SK-N-SH treated with all-trans-retinoic acid at 6 μM for 48 hours (cell line): ENCODE measurements at regions not wholly inside any gene's neighbourhood (a gene's known extent, or its start where the extent isn't known, plus 50 kb on each side); places are given as distances from the start of the nearest gene placed in this dataset.

ENCODE experiments used
- ATAC-seq: fragments of 200-7000 bp; cut with Tn5 transposase; 3 replicates; pipeline ENCODE4 v1.9.1; 2020; ENCODE audit warnings: mild to moderate bottlenecking, moderate library complexity
- BACH2 ChIP-seq: fragments of 250-450 bp; sonication (Bioruptor Pico); IDR thresholded peaks from 2 replicates; pipeline ENCODE4 v1.9.0; 2021; ENCODE audit warnings: mild to moderate bottlenecking, borderline replicate concordance
- CSDC2 ChIP-seq: fragments of 250-450 bp; sonication (Bioruptor Pico); IDR thresholded peaks from 2 replicates; pipeline ENCODE4 v1.5.0; 2020; ENCODE audit warnings: mild to moderate bottlenecking, moderate library complexity
- ESRRG ChIP-seq: fragments of 250-450 bp; sonication (Bioruptor Pico); IDR thresholded peaks from 2 replicates; pipeline ENCODE4 v1.6.1; 2021; ENCODE audit warnings: mild to moderate bottlenecking
- GLIS3 ChIP-seq: fragments of 250-450 bp; sonication (Bioruptor Pico); IDR thresholded peaks from 2 replicates; pipeline ENCODE4 v1.5.0; 2020; ENCODE audit warnings: mild to moderate bottlenecking, moderate library complexity
- OSR1 ChIP-seq: fragments of 250-450 bp; sonication (Bioruptor Pico); IDR thresholded peaks from 2 replicates; pipeline ENCODE4 v1.8.0; 2022; ENCODE audit warnings: moderate library complexity, mild to moderate bottlenecking, inconsistent platforms
- PPARA ChIP-seq: fragments of 250-450 bp; sonication (Bioruptor Pico); IDR thresholded peaks from 2 replicates; pipeline ENCODE4 v1.5.0; 2020; ENCODE audit warnings: mild to moderate bottlenecking, borderline replicate concordance
- RARB ChIP-seq: fragments of 250-450 bp; sonication (Bioruptor Pico); IDR thresholded peaks from 2 replicates; pipeline ENCODE4 v1.8.0; 2021; ENCODE audit warnings: mild to moderate bottlenecking, moderate library complexity
- TCF4 ChIP-seq: fragments of 250-450 bp; sonication (Bioruptor Pico); IDR thresholded peaks from 2 replicates; pipeline ENCODE4 v1.8.0; 2021; ENCODE audit warnings: mild to moderate bottlenecking, moderate library complexity, borderline replicate concordance
- TOX ChIP-seq: fragments of 250-450 bp; sonication (Bioruptor Pico); IDR thresholded peaks from 2 replicates; pipeline ENCODE4 v1.8.0; 2021; ENCODE audit warnings: mild to moderate bottlenecking, moderate library complexity, borderline replicate concordance
- ZFP30 ChIP-seq: fragments of 450-650 bp; formaldehyde crosslinking; IDR thresholded peaks from 2 replicates; pipeline ENCODE4 v1.5.0; 2022; ENCODE audit warnings: mild to moderate bottlenecking, moderate library complexity
- ZNF565 ChIP-seq: fragments of 450-650 bp; formaldehyde crosslinking; conservative IDR thresholded peaks from 2 replicates; pipeline ENCODE4 v1.5.0; 2020; ENCODE audit warnings: low read depth, mild to moderate bottlenecking, moderate library complexity
- ZNF70 ChIP-seq: fragments of 450-650 bp; formaldehyde crosslinking; IDR thresholded peaks from 2 replicates; pipeline ENCODE4 v1.5.0; 2020; ENCODE audit warnings: mild to moderate bottlenecking, moderate library complexity
- ZNF8 ChIP-seq: fragments of 450-650 bp; formaldehyde crosslinking; IDR thresholded peaks from 2 replicates; pipeline ENCODE4 v1.5.0; 2020; ENCODE audit warnings: mild to moderate bottlenecking, moderate library complexity
- TF ChIP-seq, protein P1 (sequence below): fragments of 250-450 bp; sonication (Bioruptor Pico); IDR thresholded peaks from 2 replicates; pipeline ENCODE4 v1.5.1; 2020; ENCODE audit warnings: low read depth, mild to moderate bottlenecking, moderate library complexity
- TF ChIP-seq, protein P2 (sequence below): fragments of 250-450 bp; sonication (Bioruptor Pico); IDR thresholded peaks from 2 replicates; pipeline ENCODE4 v1.8.0; 2021; ENCODE audit warnings: low read depth, mild to moderate bottlenecking, moderate library complexity, borderline replicate concordance
- TF ChIP-seq, protein P3 (sequence below): fragments of 250-450 bp; sonication (Bioruptor Pico); IDR thresholded peaks from 2 replicates; pipeline ENCODE4 v1.5.1; 2021; ENCODE audit warnings: mild to moderate bottlenecking, moderate library complexity
- TF ChIP-seq, protein P4 (sequence below): fragments of 250-450 bp; sonication (Bioruptor Pico); IDR thresholded peaks from 2 replicates; pipeline ENCODE4 v1.5.0; 2020; ENCODE audit warnings: mild to moderate bottlenecking, moderate library complexity
- TF ChIP-seq, protein P5 (sequence below): fragments of 250-450 bp; sonication (Bioruptor Pico); IDR thresholded peaks from 2 replicates; pipeline ENCODE4 v1.8.0; 2020; ENCODE audit warnings: mild to moderate bottlenecking, moderate library complexity, borderline replicate concordance

DNA sequence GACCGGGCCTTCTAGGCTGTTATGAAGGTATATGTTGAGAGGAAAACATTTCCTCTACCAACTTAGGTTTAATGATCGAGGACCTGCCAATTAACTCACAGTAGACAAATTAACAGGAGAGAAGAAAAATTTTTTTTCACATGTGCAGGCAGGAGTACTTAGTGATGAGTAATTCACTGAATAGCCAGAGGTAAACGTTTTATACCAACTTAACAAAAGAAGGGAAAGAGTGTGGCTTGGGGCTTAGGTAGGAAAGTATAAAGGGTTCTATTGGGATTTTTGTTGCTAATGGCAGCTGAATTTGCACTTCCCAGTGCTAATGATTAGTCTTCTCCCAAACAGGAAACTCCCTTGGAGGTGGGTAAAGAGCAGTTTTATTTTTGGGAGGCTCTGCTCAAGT lies 121.6 kb upstream of the HS3ST4 start:
- ATAC-seq: no peak

DNA sequence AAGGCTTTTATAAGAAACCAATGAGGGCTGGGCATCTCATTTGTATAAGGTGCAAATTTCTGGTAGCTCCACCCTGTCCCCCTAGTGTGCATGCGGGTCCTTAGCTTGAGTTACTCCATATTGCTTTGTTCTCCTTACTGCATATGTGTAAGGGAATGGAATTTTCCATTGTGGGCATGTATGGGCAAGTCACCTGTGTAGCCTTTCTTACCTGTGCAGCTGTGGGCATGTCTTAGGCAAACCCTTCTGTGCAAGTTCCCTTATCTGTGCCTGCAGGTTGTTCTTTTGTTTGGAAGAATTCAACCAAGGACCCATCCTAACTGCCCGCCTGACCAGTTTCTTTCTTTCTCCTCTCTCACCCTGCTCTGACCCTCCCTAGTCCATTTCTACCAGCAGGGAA lies 122.8 kb upstream of the HS3ST4 start:
- TF ChIP-seq TOX (no peak), ZNF8 (CRISPR knock-in tag) (no peak), RARB (no peak), ZNF70 (no peak), CSDC2 (CRISPR knock-in tag) (no peak), ESRRG (CRISPR knock-in tag) (no peak)
- TF ChIP-seq, protein P1, sequence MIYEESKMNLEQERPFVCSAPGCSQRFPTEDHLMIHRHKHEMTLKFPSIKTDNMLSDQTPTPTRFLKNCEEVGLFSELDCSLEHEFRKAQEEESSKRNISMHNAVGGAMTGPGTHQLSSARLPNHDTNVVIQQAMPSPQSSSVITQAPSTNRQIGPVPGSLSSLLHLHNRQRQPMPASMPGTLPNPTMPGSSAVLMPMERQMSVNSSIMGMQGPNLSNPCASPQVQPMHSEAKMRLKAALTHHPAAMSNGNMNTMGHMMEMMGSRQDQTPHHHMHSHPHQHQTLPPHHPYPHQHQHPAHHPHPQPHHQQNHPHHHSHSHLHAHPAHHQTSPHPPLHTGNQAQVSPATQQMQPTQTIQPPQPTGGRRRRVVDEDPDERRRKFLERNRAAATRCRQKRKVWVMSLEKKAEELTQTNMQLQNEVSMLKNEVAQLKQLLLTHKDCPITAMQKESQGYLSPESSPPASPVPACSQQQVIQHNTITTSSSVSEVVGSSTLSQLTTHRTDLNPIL (CRISPR knock-in tag): no peak
- TF ChIP-seq, protein P2, sequence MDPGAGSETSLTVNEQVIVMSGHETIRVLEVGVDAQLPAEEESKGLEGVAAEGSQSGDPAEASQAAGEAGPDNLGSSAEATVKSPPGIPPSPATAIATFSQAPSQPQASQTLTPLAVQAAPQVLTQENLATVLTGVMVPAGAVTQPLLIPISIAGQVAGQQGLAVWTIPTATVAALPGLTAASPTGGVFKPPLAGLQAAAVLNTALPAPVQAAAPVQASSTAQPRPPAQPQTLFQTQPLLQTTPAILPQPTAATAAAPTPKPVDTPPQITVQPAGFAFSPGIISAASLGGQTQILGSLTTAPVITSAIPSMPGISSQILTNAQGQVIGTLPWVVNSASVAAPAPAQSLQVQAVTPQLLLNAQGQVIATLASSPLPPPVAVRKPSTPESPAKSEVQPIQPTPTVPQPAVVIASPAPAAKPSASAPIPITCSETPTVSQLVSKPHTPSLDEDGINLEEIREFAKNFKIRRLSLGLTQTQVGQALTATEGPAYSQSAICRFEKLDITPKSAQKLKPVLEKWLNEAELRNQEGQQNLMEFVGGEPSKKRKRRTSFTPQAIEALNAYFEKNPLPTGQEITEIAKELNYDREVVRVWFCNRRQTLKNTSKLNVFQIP (CRISPR knock-in tag): no peak
- TF ChIP-seq, protein P3, sequence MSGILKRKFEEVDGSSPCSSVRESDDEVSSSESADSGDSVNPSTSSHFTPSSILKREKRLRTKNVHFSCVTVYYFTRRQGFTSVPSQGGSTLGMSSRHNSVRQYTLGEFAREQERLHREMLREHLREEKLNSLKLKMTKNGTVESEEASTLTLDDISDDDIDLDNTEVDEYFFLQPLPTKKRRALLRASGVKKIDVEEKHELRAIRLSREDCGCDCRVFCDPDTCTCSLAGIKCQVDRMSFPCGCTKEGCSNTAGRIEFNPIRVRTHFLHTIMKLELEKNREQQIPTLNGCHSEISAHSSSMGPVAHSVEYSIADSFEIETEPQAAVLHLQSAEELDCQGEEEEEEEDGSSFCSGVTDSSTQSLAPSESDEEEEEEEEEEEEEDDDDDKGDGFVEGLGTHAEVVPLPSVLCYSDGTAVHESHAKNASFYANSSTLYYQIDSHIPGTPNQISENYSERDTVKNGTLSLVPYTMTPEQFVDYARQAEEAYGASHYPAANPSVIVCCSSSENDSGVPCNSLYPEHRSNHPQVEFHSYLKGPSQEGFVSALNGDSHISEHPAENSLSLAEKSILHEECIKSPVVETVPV (CRISPR knock-in tag): no peak
- no peak for ATAC-seq

More for the DNA sequence above, 121.6 kb upstream of the HS3ST4 start:
- TF ChIP-seq BACH2 (CRISPR knock-in tag) (no peak), OSR1 (CRISPR knock-in tag) (no peak)

DNA sequence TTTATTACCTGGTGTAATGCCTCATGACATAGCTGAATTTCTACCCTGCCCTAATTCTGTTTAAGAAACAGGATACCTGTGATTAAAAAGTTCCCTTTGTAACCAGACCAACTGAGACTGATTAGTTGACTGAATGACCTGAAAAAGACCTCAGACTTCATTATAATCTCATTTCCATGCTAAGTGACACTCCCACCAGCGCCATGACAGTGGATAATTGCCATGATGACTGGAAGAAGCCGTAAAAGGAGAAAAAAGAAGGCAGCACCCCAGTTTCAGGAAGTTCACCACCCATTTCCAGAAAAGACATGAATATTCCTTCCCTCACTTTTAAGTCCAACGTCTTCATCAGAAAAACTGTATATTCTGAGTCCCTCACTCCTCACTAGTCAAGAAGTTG lies 125.6 kb upstream of the HS3ST4 start:
- TF ChIP-seq, protein P4, sequence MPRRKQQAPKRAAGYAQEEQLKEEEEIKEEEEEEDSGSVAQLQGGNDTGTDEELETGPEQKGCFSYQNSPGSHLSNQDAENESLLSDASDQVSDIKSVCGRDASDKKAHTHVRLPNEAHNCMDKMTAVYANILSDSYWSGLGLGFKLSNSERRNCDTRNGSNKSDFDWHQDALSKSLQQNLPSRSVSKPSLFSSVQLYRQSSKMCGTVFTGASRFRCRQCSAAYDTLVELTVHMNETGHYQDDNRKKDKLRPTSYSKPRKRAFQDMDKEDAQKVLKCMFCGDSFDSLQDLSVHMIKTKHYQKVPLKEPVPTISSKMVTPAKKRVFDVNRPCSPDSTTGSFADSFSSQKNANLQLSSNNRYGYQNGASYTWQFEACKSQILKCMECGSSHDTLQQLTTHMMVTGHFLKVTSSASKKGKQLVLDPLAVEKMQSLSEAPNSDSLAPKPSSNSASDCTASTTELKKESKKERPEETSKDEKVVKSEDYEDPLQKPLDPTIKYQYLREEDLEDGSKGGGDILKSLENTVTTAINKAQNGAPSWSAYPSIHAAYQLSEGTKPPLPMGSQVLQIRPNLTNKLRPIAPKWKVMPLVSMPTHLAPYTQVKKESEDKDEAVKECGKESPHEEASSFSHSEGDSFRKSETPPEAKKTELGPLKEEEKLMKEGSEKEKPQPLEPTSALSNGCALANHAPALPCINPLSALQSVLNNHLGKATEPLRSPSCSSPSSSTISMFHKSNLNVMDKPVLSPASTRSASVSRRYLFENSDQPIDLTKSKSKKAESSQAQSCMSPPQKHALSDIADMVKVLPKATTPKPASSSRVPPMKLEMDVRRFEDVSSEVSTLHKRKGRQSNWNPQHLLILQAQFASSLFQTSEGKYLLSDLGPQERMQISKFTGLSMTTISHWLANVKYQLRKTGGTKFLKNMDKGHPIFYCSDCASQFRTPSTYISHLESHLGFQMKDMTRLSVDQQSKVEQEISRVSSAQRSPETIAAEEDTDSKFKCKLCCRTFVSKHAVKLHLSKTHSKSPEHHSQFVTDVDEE (CRISPR knock-in tag): no peak
- TF ChIP-seq CSDC2 (CRISPR knock-in tag) (no peak), TCF4 (CRISPR knock-in tag) (no peak), PPARA (no peak), OSR1 (CRISPR knock-in tag) (no peak), ZFP30 (CRISPR knock-in tag) (no peak), ZNF565 (CRISPR knock-in tag) (no peak), GLIS3 (CRISPR knock-in tag) (no peak)
- TF ChIP-seq, protein P5, sequence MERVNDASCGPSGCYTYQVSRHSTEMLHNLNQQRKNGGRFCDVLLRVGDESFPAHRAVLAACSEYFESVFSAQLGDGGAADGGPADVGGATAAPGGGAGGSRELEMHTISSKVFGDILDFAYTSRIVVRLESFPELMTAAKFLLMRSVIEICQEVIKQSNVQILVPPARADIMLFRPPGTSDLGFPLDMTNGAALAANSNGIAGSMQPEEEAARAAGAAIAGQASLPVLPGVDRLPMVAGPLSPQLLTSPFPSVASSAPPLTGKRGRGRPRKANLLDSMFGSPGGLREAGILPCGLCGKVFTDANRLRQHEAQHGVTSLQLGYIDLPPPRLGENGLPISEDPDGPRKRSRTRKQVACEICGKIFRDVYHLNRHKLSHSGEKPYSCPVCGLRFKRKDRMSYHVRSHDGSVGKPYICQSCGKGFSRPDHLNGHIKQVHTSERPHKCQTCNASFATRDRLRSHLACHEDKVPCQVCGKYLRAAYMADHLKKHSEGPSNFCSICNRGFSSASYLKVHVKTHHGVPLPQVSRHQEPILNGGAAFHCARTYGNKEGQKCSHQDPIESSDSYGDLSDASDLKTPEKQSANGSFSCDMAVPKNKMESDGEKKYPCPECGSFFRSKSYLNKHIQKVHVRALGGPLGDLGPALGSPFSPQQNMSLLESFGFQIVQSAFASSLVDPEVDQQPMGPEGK (CRISPR knock-in tag): no peak
- TF ChIP-seq, protein P3 (CRISPR knock-in tag): no peak
- TF ChIP-seq, protein P1 (CRISPR knock-in tag): no peak
- ATAC-seq: no peak
